Upper lobe of left lung (tissue), 6 donors: ENCODE measurements at regions not wholly inside any gene's neighbourhood (a gene's known extent, or its start where the extent isn't known, plus 50 kb on each side); places are given as distances from the start of the nearest gene placed in this dataset.

Source experiments
- ATAC-seq, 2 donors: fragments of 200-7000 bp; cut with Tn5 transposase; one replicate each; pipeline ENCODE4 v1.9.1; 2022; ENCODE audit warnings: mild to moderate bottlenecking in 2 of 2, moderate library complexity in 2 of 2; ENCODE audit not compliant: low FRiP score in 2 of 2
- DNase-seq, 2 donors: peaks; one replicate each; pipeline ENCODE4 v3.0.0-alpha.2; 2019 to 2020
- H3K27ac ChIP-seq, 4 donors: fragments of 200-600 bp; sonication (generic); one replicate each; pipeline ENCODE4 v1.5.1; 2016 to 2019
- H3K27me3 ChIP-seq, 4 donors: fragments of 200-600 bp; sonication (generic); one replicate each; pipeline ENCODE4 v1.5.1; 2017 to 2019
- H3K36me3 ChIP-seq, 4 donors: fragments of 200-600 bp; sonication (generic); one replicate each; pipeline ENCODE4 v1.5.1; 2016 to 2019
- H3K4me1 ChIP-seq, 4 donors: fragments of 200-600 bp; sonication (generic); one replicate each; pipeline ENCODE4 v1.5.1; 2018 to 2019
- H3K4me3 ChIP-seq, 4 donors: fragments of 200-600 bp; sonication (generic); one replicate each; pipeline ENCODE4 v1.5.1; 2017 to 2019; ENCODE audit warnings: mild to moderate bottlenecking in 2 of 4, moderate library complexity in 1 of 4
- H3K9me3 ChIP-seq, 4 donors: fragments of 200-600 bp; sonication (generic); one replicate each; pipeline ENCODE4 v1.5.1; 2018 to 2019
- EP300 ChIP-seq, 4 donors: sonication (generic); formaldehyde crosslinking; IDR thresholded peaks; one replicate each; pipeline ENCODE4 v1.5.1; 2017; ENCODE audit warnings: antibody characterized with exemption in 4 of 4, control low read depth in 2 of 4
- POLR2A ChIP-seq, 4 donors: fragments of 450-650 bp; IDR thresholded peaks; one replicate each; pipeline ENCODE4 v1.5.1; 2016 to 2017; ENCODE audit warnings: antibody characterized with exemption in 4 of 4, mild to moderate bottlenecking in 2 of 4
- POLR2AphosphoS5 ChIP-seq, 2 donors: sonication (generic); formaldehyde crosslinking; IDR thresholded peaks; one replicate each; pipeline ENCODE4 v1.5.1; 2017; ENCODE audit warnings: antibody characterized with exemption in 2 of 2
- WGBS, 2 donors: methylation state at CpG; one replicate each; pipeline ENCODE4 v1.1.5; 2017 to 2018; 5-methylcytosine and 5-hydroxymethylcytosine counted together
- TF ChIP-seq, protein P1 (sequence below), 6 experiments: fragments of 450-650 bp in 4 of 6; fragments of 200-600 bp in 2 of 6; sonication (generic) in 2 of 6; IDR thresholded peaks; one replicate each; pipeline ENCODE4 v1.5.1; 2016 to 2019; ENCODE audit warnings: antibody characterized with exemption in 6 of 6
- donor health status: DM: no; HTN: no; CAD: no; lungs with moderate emphysema.
- donor health status: DM: no; HTN: yes; CAD: no; lungs with severe emphysema.

DNA sequence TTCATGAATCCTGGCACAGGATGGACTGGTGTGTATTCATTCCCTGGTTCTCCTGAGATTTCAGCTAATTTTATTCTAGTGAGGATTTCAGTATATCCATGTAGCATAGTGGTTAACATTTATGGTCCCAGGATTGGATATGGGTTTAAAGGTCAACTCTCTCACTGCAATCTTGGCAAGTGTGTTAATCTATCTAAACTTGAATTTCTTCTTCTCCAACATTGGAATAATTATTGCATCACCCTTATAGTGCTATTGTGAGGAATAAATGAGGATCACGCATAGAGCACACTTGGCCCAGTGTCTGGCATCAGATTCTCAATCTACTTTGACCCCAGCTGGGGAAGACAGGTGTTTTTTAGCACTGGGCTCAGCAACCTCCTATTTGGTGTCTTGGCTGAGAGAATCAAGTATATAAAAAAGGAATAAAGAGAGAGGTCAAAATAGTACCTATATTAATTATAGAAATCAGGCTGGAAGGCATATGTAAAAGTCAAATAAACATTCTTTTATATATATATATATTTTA lies 531.2 kb upstream of the ATP2B1 start:
- Histone ChIP-seq H3K36me3 (no peaks in the 10 kb centered on the region), H3K4me1 (peaks cover 0 to 4% (median 0%) of the 10 kb centered on the region in 4 donors), H3K4me3 (no peak overlapping the region), H3K9me3 (no peaks in the 10 kb centered on the region), H3K27me3 (no peaks in the 10 kb centered on the region), H3K27ac (no peak overlapping the region)
- no peak for DNase-seq
- WGBS, 2 donors, result 88 to 96% methylated on average over 1 of the region's 1 CpG
- no peak for TF ChIP-seq EP300 (IDR thresholded peaks at IDR 0.05)
- no peak for TF ChIP-seq POLR2A (IDR thresholded peaks at IDR 0.05)
- TF ChIP-seq, protein P1, sequence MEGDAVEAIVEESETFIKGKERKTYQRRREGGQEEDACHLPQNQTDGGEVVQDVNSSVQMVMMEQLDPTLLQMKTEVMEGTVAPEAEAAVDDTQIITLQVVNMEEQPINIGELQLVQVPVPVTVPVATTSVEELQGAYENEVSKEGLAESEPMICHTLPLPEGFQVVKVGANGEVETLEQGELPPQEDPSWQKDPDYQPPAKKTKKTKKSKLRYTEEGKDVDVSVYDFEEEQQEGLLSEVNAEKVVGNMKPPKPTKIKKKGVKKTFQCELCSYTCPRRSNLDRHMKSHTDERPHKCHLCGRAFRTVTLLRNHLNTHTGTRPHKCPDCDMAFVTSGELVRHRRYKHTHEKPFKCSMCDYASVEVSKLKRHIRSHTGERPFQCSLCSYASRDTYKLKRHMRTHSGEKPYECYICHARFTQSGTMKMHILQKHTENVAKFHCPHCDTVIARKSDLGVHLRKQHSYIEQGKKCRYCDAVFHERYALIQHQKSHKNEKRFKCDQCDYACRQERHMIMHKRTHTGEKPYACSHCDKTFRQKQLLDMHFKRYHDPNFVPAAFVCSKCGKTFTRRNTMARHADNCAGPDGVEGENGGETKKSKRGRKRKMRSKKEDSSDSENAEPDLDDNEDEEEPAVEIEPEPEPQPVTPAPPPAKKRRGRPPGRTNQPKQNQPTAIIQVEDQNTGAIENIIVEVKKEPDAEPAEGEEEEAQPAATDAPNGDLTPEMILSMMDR (IDR thresholded peaks at IDR 0.05), result no peak
- no peak for TF ChIP-seq POLR2AphosphoS5 (IDR thresholded peaks at IDR 0.05)
- no peak for ATAC-seq

DNA sequence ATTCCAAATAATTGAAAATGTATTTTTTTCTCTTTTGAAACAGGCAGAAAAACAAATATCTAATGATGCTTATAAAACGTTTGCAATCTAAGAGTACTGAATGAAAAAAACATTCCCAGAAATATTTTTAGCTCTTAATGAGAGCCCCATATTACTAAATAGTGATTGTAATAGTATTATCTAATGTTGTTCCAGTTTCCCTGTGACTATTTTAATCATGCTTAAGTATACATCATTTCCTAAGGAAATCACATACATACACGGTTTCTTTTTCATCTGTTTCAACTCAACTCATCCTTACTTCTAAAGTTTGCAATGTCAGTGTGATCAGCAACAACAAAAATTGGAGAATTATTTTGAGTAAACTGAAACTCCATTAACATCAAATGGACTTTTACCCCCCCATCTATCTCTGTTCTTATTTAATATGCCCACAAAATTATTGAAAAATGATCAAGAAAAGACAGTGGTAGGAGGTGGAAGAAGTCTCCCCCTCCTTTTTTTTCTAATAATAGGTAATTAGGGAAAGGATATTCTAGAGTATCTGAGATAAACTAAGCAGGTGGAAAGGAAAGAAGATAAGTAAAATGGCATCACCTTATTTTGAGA lies 530.1 kb upstream of the ATP2B1 start:
- H3K27me3 ChIP-seq, result no peaks in the 10 kb centered on the region
- TF ChIP-seq EP300 (IDR thresholded peaks at IDR 0.05) (no peak), POLR2AphosphoS5 (IDR thresholded peaks at IDR 0.05) (no peak), POLR2A (IDR thresholded peaks at IDR 0.05) (no peak)
- TF ChIP-seq, protein P1 (IDR thresholded peaks at IDR 0.05), result no peak
- no peak overlapping the region for H3K27ac ChIP-seq
- H3K4me1 ChIP-seq, result peaks cover 0 to 4% (median 0%) of the 10 kb centered on the region in 4 donors
- no peak for ATAC-seq
- 36 to 37% methylated on average over 2 of the region's 2 CpGs for WGBS, 2 donors
- H3K9me3 ChIP-seq, result no peaks in the 10 kb centered on the region
- no peaks in the 10 kb centered on the region for H3K36me3 ChIP-seq
- DNase-seq, result no peak
- no peak overlapping the region for H3K4me3 ChIP-seq

DNA sequence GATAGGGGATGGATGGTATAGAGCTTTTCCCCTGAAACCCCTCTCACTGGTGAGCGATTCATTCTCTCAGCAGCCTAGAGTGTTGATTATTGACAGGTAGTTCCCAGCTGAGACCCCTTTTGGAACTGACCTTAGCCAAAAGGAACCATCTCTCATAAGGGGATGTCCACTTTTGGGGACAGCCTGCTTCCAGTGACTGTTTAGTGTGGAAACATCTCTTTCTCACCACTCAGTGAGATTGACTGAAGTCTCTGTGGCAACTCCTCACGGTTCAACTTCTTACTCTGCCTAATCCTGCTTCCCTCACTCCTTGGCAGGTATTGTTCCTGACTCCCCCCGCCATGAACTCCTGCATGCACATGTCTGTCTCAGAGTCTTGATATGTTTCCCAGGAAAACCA lies 529.2 kb upstream of the ATP2B1 start:
- Histone ChIP-seq H3K36me3 (no peaks in the 10 kb centered on the region), H3K27me3 (no peaks in the 10 kb centered on the region), H3K4me1 (no peaks in the 10 kb centered on the region), H3K4me3 (no peak overlapping the region), H3K9me3 (no peaks in the 10 kb centered on the region), H3K27ac (no peak overlapping the region)
- DNase-seq, result no peak
- TF ChIP-seq POLR2AphosphoS5 (IDR thresholded peaks at IDR 0.05), result no peak
- TF ChIP-seq, protein P1 (IDR thresholded peaks at IDR 0.05), result no peak
- no peak for TF ChIP-seq EP300 (IDR thresholded peaks at IDR 0.05)
- ATAC-seq, result no peak
- WGBS, 2 donors, result 88 to 91% methylated on average over 3 of the region's 3 CpGs

DNA sequence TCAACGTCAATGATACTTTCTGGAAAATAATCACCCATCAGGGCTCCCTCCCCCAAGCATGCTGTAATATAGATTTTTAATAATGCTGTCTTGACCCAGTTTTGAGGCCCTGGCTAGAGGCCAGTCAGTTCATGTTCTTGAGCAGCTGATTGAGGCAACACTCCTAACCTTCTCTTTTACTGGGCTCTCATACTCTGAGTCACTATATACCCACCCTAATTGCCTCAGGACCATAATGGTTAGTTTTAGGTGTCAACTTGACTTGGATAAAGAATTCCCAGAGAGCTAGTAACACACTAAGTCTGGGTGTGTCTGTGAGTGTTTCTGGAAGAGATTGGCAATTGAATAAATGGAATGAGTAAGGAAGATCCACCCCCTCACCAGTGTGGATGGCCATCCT lies 527.0 kb upstream of the ATP2B1 start:
- TF ChIP-seq, protein P1 (IDR thresholded peaks at IDR 0.05), result no peak
- no peak for TF ChIP-seq POLR2AphosphoS5 (IDR thresholded peaks at IDR 0.05)
- TF ChIP-seq POLR2A (IDR thresholded peaks at IDR 0.05), result no peak
- TF ChIP-seq EP300 (IDR thresholded peaks at IDR 0.05), result no peak
- ATAC-seq, result no peak
- no peak overlapping the region for H3K27ac ChIP-seq
- no peaks in the 10 kb centered on the region for H3K4me1 ChIP-seq
- no peak overlapping the region for H3K4me3 ChIP-seq
- no peaks in the 10 kb centered on the region for H3K9me3 ChIP-seq
- no peak for DNase-seq
- no peaks in the 10 kb centered on the region for H3K36me3 ChIP-seq
- no peaks in the 10 kb centered on the region for H3K27me3 ChIP-seq
- WGBS, 2 donors, result 72 to 86% methylated on average over 1 of the region's 1 CpG

DNA sequence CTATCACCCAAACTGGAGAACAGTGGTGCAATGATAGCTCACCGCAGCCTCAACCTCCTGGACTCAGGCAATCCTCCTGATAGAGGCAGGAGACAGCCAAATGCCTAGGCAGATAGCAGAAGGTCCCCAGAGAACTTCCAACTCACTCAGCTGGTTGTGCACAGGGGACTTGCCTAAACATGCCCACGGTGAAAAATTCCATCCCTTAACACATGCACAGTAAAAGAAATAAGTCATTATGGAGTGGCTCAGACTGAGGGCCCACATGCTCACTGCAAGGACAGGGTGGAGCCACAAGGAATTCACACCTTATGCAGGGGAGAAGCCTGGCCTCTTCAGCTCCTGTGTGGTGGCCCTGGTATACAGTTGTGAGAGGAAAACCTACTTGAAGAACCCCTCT lies 525.8 kb upstream of the ATP2B1 start:
- Histone ChIP-seq H3K9me3 (no peaks in the 10 kb centered on the region), H3K4me3 (no peak overlapping the region), H3K27ac (no peak overlapping the region), H3K4me1 (no peaks in the 10 kb centered on the region), H3K36me3 (no peaks in the 10 kb centered on the region), H3K27me3 (no peaks in the 10 kb centered on the region)
- no peak for ATAC-seq
- TF ChIP-seq POLR2A (IDR thresholded peaks at IDR 0.05) (no peak), EP300 (IDR thresholded peaks at IDR 0.05) (no peak)
- no peak for DNase-seq
- 87 to 96% methylated on average over 2 of the region's 2 CpGs for WGBS, 2 donors
